Mesenchymal stem cell (in vitro differentiated cells and primary cell): ENCODE measurements at regions not wholly inside any gene's neighbourhood (a gene's known extent, or its start where the extent isn't known, plus 50 kb on each side); places are given as distances from the start of the nearest gene placed in this dataset.

Experiments
- DNase-seq: peaks from one replicate; pipeline ENCODE4 v3.0.0-alpha.2; 2013
- H2AFZ ChIP-seq: one replicate; pipeline ENCODE4 v1.6.1; 2013; ENCODE audit warnings: low read depth, mild to moderate bottlenecking, control low read depth, inconsistent platforms, low read length, moderate library complexity
- H2AK5ac ChIP-seq: 2 replicates; pipeline ENCODE4 v1.6.1; 2013; ENCODE audit warnings: low read length, moderate library complexity, mild to moderate bottlenecking, inconsistent platforms; ENCODE audit not compliant: severe bottlenecking
- H2BK120ac ChIP-seq: one replicate; pipeline ENCODE4 v1.6.1; 2013; ENCODE audit warnings: low read depth, mild to moderate bottlenecking, inconsistent platforms, low read length, moderate library complexity
- H2BK12ac ChIP-seq, 2 experiments: one replicate each; pipeline ENCODE4 v1.6.1; 2013; ENCODE audit warnings: inconsistent platforms in 2 of 2, low read length in 2 of 2, mild to moderate bottlenecking in 2 of 2, moderate library complexity in 2 of 2, control low read depth in 1 of 2
- H2BK15ac ChIP-seq: one replicate; pipeline ENCODE4 v1.6.1; 2013; ENCODE audit warnings: mild to moderate bottlenecking, low read depth, inconsistent platforms; ENCODE audit not compliant: poor library complexity, severe bottlenecking
- H2BK5ac ChIP-seq: 2 replicates; pipeline ENCODE4 v1.6.1; 2013; ENCODE audit warnings: low read depth, mild to moderate bottlenecking, low read length, control low read depth, inconsistent platforms; ENCODE audit not compliant: poor library complexity, severe bottlenecking
- H3K14ac ChIP-seq, 2 experiments: one replicate each; pipeline ENCODE4 v1.6.1; 2013; ENCODE audit warnings: inconsistent platforms in 2 of 2, low read length in 2 of 2, control low read depth in 1 of 2, mild to moderate bottlenecking in 1 of 2, moderate library complexity in 1 of 2
- H3K18ac ChIP-seq, 2 experiments: one replicate each; pipeline ENCODE4 v1.6.1; 2013; ENCODE audit warnings: inconsistent platforms in 2 of 2, low read length in 2 of 2, control low read depth in 1 of 2, low read depth in 1 of 2, mild to moderate bottlenecking in 1 of 2
- H3K23ac ChIP-seq, 2 experiments: one replicate each; pipeline ENCODE4 v1.6.1; 2013; ENCODE audit warnings: inconsistent platforms in 2 of 2, low read length in 2 of 2, mild to moderate bottlenecking in 2 of 2, moderate library complexity in 2 of 2, control low read depth in 1 of 2
- H3K27ac ChIP-seq: 2 replicates; pipeline ENCODE4 v1.5.1; 2013; ENCODE audit warnings: mild to moderate bottlenecking, moderate library complexity, low read length, control low read depth, inconsistent platforms; ENCODE audit not compliant: poor library complexity, severe bottlenecking
- H3K27me3 ChIP-seq, 2 experiments: 2 replicates each; pipeline versions ENCODE4 v1.6.1 to v1.7.0; 2013; ENCODE audit warnings: low read length in 2 of 2, mild to moderate bottlenecking in 2 of 2, moderate library complexity in 2 of 2, control low read depth in 1 of 2, inconsistent platforms in 1 of 2; ENCODE audit not compliant: control insufficient read depth in 1 of 2, insufficient read depth in 1 of 2
- H3K36me3 ChIP-seq, 2 experiments: 2 replicates each; pipeline versions ENCODE4 v1.6.1 to v1.7.0; 2013; ENCODE audit warnings: low read length in 2 of 2, control low read depth in 1 of 2, inconsistent platforms in 1 of 2, low read depth in 1 of 2, mild to moderate bottlenecking in 1 of 2; ENCODE audit not compliant: insufficient read depth in 2 of 2, control insufficient read depth in 1 of 2
- H3K4ac ChIP-seq, 2 experiments: one replicate each; pipeline ENCODE4 v1.6.1; 2013; ENCODE audit warnings: inconsistent platforms in 2 of 2, low read length in 2 of 2, mild to moderate bottlenecking in 2 of 2, moderate library complexity in 2 of 2, control low read depth in 1 of 2, low read depth in 1 of 2
- H3K4me1 ChIP-seq: 2 replicates; pipeline ENCODE4 v1.6.1; 2013; ENCODE audit warnings: low read depth, low read length, control low read depth; ENCODE audit not compliant: control insufficient read depth, insufficient read depth
- H3K4me2 ChIP-seq: 2 replicates; pipeline ENCODE4 v1.6.1; 2013; ENCODE audit warnings: low read length, mild to moderate bottlenecking, inconsistent platforms; ENCODE audit not compliant: poor library complexity, severe bottlenecking
- H3K4me3 ChIP-seq, 2 experiments: 2 replicates each; pipeline versions ENCODE4 v1.5.1 to v1.7.0; 2013; ENCODE audit warnings: low read length in 2 of 2, mild to moderate bottlenecking in 2 of 2, control low read depth in 1 of 2, low read depth in 1 of 2; ENCODE audit not compliant: insufficient read depth in 1 of 2
- H3K79me1 ChIP-seq: replicated peaks from 2 replicates; pipeline ENCODE4 v1.6.1; 2013; ENCODE audit warnings: mild to moderate bottlenecking, control low read depth, low read length, inconsistent platforms; ENCODE audit not compliant: poor library complexity, severe bottlenecking
- H3K9ac ChIP-seq: 2 replicates; pipeline ENCODE4 v1.7.0; 2013; ENCODE audit warnings: mild to moderate bottlenecking, low read length, moderate library complexity
- H3K9me3 ChIP-seq: 2 replicates; pipeline ENCODE4 v1.7.0; 2013; ENCODE audit warnings: mild to moderate bottlenecking, low read length; ENCODE audit not compliant: control insufficient read depth
- H4K8ac ChIP-seq: one replicate; pipeline ENCODE4 v1.6.1; 2013; ENCODE audit warnings: inconsistent platforms, mild to moderate bottlenecking, low read length, moderate library complexity
- H4K91ac ChIP-seq: one replicate; pipeline ENCODE4 v1.6.1; 2013; ENCODE audit warnings: mild to moderate bottlenecking, low read length, inconsistent platforms
- WGBS: methylation state at CpG from one replicate; pipeline ENCODE4 v1.1.7; 2013; ENCODE audit warnings: mixed read lengths; 5-methylcytosine and 5-hydroxymethylcytosine counted together

DNA sequence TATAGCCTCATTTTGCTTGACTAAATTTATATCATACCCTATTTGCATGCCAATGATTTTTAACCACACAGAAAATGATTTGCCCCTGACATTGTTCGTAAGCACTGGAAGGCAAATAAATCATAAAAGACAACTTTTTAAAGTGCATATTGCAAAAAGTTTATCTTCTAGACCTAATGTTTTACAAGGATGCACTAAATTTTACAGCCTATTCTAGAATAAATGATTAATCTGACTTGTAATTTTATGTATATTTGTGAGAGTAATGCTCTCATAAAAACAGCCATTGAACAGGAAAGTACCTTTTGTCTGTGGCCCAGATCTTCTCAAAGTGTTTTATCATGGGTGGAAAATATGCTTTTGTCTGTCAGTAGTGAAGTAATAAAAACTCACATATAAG, 546.6 kb downstream of the EPHA3 start:
- no CpG with 5 or more reads among the region's 1 CpG for WGBS

DNA sequence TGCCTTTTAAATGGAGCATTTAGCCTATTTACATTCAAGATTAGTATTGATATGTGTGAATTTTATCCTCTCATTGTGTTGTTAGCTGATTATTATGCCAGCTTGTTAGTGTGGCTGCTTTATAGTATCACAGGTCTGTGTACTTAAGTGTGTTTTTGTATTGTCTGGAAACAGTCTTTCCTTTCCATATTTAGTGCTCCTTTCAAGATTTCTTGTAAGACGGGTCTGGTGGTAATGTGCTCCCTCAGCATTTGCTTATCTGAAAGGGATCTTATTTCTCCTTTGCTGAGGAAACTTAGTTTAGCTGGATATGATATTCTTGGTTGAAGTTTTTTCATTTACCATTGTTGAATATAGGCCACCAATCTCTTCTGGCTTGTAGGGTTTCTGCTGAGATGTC, 549.0 kb downstream of the EPHA3 start:
- H3K14ac ChIP-seq, result no peak overlapping the region
- H2BK5ac ChIP-seq, result no peak overlapping the region
- H3K79me1 ChIP-seq, result no peaks in the 10 kb centered on the region
- H3K4ac ChIP-seq, result no peak overlapping the region
- H3K9me3 ChIP-seq, result peaks cover 27% of the 10 kb centered on the region
- no peak overlapping the region for H3K4me3 ChIP-seq
- no peak overlapping the region for H4K91ac ChIP-seq
- H2BK15ac ChIP-seq, result no peak overlapping the region
- no peaks in the 10 kb centered on the region for H3K36me3 ChIP-seq
- no peak overlapping the region for H3K4me2 ChIP-seq
- no peak for DNase-seq
- no peak overlapping the region for H3K18ac ChIP-seq
- H2AFZ ChIP-seq, result no peak overlapping the region
- H2BK120ac ChIP-seq, result no peak overlapping the region
- no peak overlapping the region for H3K9ac ChIP-seq
- no peaks in the 10 kb centered on the region for H3K4me1 ChIP-seq
- H3K27ac ChIP-seq, result no peak overlapping the region
- H2AK5ac ChIP-seq, result no peak overlapping the region
- no peak overlapping the region for H4K8ac ChIP-seq
- no peak overlapping the region for H3K23ac ChIP-seq
- H3K27me3 ChIP-seq, result no peaks in the 10 kb centered on the region
- WGBS, result 92% methylated on average over 1 of the region's 1 CpG
- no peak overlapping the region for H2BK12ac ChIP-seq

More for the DNA sequence above, 546.6 kb downstream of the EPHA3 start:
- Histone ChIP-seq H2AK5ac (no peak overlapping the region), H2BK12ac (no peak overlapping the region), H3K79me1 (no peaks in the 10 kb centered on the region), H3K27me3 (no peaks in the 10 kb centered on the region), H3K23ac (no peak overlapping the region), H2BK5ac (no peak overlapping the region), H2BK120ac (no peak overlapping the region), H3K4me3 (no peak overlapping the region), H3K9me3 (peaks cover 27% of the 10 kb centered on the region), H3K27ac (no peak overlapping the region), H3K4ac (no peak overlapping the region), H2AFZ (no peak overlapping the region), H3K4me1 (no peaks in the 10 kb centered on the region), H3K14ac (no peak overlapping the region), H3K4me2 (no peak overlapping the region), H3K36me3 (no peaks in the 10 kb centered on the region), H2BK15ac (no peak overlapping the region), H4K91ac (no peak overlapping the region), H3K9ac (no peak overlapping the region), H4K8ac (no peak overlapping the region), H3K18ac (no peak overlapping the region)
- DNase-seq, result no peak

DNA sequence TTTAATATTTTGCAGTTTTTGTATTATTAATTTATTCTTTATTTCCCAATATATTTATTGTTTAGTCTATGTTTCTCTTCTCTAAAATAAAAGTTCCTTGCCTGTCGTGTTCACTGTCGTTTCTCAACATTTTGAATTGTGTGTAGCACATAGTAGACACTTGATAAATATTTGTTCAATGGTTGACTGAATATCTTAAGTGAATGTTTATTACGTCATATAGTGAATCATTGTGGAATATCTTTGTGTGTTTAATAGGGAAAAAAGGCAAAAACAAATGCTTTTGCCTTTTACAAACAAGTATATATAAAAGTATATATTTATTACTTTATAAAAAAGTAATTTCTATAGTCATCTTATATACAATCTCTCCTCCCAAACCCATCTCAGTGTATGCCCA, 572.3 kb downstream of the EPHA3 start:
- Histone ChIP-seq H4K91ac (no peak overlapping the region), H2AFZ (no peak overlapping the region), H3K4me1 (no peaks in the 10 kb centered on the region), H3K18ac (no peak overlapping the region), H3K79me1 (no peaks in the 10 kb centered on the region), H3K9ac (no peak overlapping the region), H3K14ac (no peak overlapping the region), H3K36me3 (no peaks in the 10 kb centered on the region), H3K27ac (no peak overlapping the region), H2BK12ac (no peak overlapping the region), H2AK5ac (no peak overlapping the region), H2BK120ac (no peak overlapping the region), H3K4me2 (no peak overlapping the region), H4K8ac (no peak overlapping the region), H3K9me3 (no peaks in the 10 kb centered on the region), H3K4ac (no peak overlapping the region), H3K27me3 (no peaks in the 10 kb centered on the region), H2BK5ac (no peak overlapping the region), H3K23ac (no peak overlapping the region), H3K4me3 (no peak overlapping the region), H2BK15ac (no peak overlapping the region)
- WGBS, result 83% methylated on average over 3 of the region's 3 CpGs
- DNase-seq, result no peak

DNA sequence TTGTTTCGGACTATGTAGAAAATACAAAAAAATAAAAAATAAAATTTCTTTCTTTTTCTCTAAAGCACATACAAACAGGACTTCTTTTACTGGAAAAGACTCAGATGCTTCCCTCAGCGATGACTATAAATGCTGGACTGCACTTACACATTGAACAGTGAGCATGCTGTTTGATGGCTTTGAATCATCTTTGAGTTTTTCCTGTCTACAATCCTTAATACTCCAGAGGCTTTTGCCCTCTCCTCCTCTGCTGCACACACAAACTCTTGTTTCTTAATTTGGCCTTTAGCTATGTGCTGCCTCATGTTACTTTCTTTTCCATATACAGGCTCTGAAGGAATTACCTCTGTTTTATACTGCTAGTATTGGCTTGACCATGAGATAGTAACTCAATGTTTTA, 575.1 kb downstream of the EPHA3 start:
- Histone ChIP-seq H3K4me1 (no peaks in the 10 kb centered on the region), H4K91ac (no peak overlapping the region), H3K18ac (no peak overlapping the region), H3K36me3 (no peaks in the 10 kb centered on the region), H2BK15ac (no peak overlapping the region), H2BK5ac (no peak overlapping the region), H3K4me2 (no peak overlapping the region), H3K27me3 (no peaks in the 10 kb centered on the region), H3K4me3 (no peak overlapping the region), H3K23ac (no peak overlapping the region), H4K8ac (no peak overlapping the region), H3K4ac (no peak overlapping the region), H2AFZ (no peak overlapping the region), H2AK5ac (no peak overlapping the region), H2BK12ac (no peak overlapping the region), H3K9ac (no peak overlapping the region), H3K27ac (no peak overlapping the region), H3K79me1 (no peaks in the 10 kb centered on the region), H3K9me3 (no peaks in the 10 kb centered on the region), H2BK120ac (no peak overlapping the region), H3K14ac (no peak overlapping the region)
- DNase-seq, result no peak
- WGBS, result 76% methylated on average over 1 of the region's 2 CpGs
